Activated naive CD4-positive, alpha-beta T cell treated with anti-CD3 and anti-CD28 coated beads, Interleukin-2, amount 10 ng/mL, durations not matched to agents 7 days and 5 days (primary cell): ENCODE measurements at regions not wholly inside any gene's neighbourhood (a gene's known extent, or its start where the extent isn't known, plus 50 kb on each side); places are given as distances from the start of the nearest gene placed in this dataset.

Experiments
- CTCF ChIA-PET: fragments of 350-600 bp; sonication (Branson Sonifier 250); formaldehyde crosslinking; loops from one replicate; lab custom pipeline; 2021; ENCODE audit warnings: antibody characterized with exemption; lab: Charles Lee
- DNase-seq: peaks from one replicate; pipeline ENCODE4 v3.0.0-alpha.2; 2020
- H3K27ac Mint-ChIP-seq: one replicate; pipeline ENCODE4 v1.8.0; 2021; ENCODE audit warnings: mild to moderate bottlenecking, moderate library complexity, mixed read lengths
- H3K27me3 Mint-ChIP-seq: one replicate; pipeline ENCODE4 v1.8.0; 2021; ENCODE audit warnings: mild to moderate bottlenecking, mixed read lengths
- H3K36me3 Mint-ChIP-seq: one replicate; pipeline ENCODE4 v1.8.0; 2021; ENCODE audit warnings: mixed read lengths
- H3K4me1 Mint-ChIP-seq: one replicate; pipeline ENCODE4 v1.8.0; 2021; ENCODE audit warnings: mixed read lengths
- H3K4me3 Mint-ChIP-seq: one replicate; pipeline ENCODE4 v1.8.0; 2021; ENCODE audit warnings: mild to moderate bottlenecking, moderate library complexity, mixed read lengths
- H3K9me3 Mint-ChIP-seq: one replicate; pipeline ENCODE4 v1.8.0; 2021; ENCODE audit warnings: mixed read lengths

- DNase-seq, result no peak
- CTCF ChIA-PET, result interaction anchor here (0.7 kb wide), 1 partner anchor 442 kb away, joined by 3 read pairs; no protein-coding TSS in a partner anchor
- Mint-ChIP-seq H3K9me3 (no peaks in the 10 kb centered on the region), H3K27ac (no peak overlapping the region), H3K4me3 (no peak overlapping the region), H3K4me1 (peaks cover 2% of the 10 kb centered on the region), H3K27me3 (peaks cover 11% of the 10 kb centered on the region), H3K36me3 (no peaks in the 10 kb centered on the region)
These were observed 84.0 kb upstream of the NR4A3 start for GRCh38 chr9:99737649-99738048.

- Mint-ChIP-seq H3K27me3 (peaks cover 11% of the 10 kb centered on the region), H3K36me3 (no peaks in the 10 kb centered on the region), H3K9me3 (no peaks in the 10 kb centered on the region), H3K4me1 (no peaks in the 10 kb centered on the region), H3K4me3 (no peak overlapping the region), H3K27ac (no peak overlapping the region)
- no peak for DNase-seq
- CTCF ChIA-PET, result no interaction called here
These were observed 78.7 kb upstream of the NR4A3 start for GRCh38 chr9:99743006-99743405.

GRCh38 chr9:99743455-99743854 lies 78.2 kb upstream of the NR4A3 start:
- DNase-seq, result no peak
- Mint-ChIP-seq H3K4me1 (no peaks in the 10 kb centered on the region), H3K9me3 (no peaks in the 10 kb centered on the region), H3K4me3 (no peak overlapping the region), H3K36me3 (no peaks in the 10 kb centered on the region), H3K27me3 (peaks cover 11% of the 10 kb centered on the region), H3K27ac (no peak overlapping the region)
- CTCF ChIA-PET, result no interaction called here

- Mint-ChIP-seq H3K9me3 (no peaks in the 10 kb centered on the region), H3K36me3 (no peaks in the 10 kb centered on the region), H3K4me3 (no peak overlapping the region), H3K4me1 (no peaks in the 10 kb centered on the region), H3K27ac (no peak overlapping the region), H3K27me3 (peaks cover 11% of the 10 kb centered on the region)
- CTCF ChIA-PET, result no interaction called here
- DNase-seq, result no peak
These were observed 77.6 kb upstream of the NR4A3 start for GRCh38 chr9:99744132-99744531.

GRCh38 chr9:99745085-99745484 lies 76.6 kb upstream of the NR4A3 start:
- Mint-ChIP-seq H3K27me3 (peaks cover 11% of the 10 kb centered on the region), H3K4me3 (no peak overlapping the region), H3K36me3 (no peaks in the 10 kb centered on the region), H3K4me1 (no peaks in the 10 kb centered on the region), H3K9me3 (no peaks in the 10 kb centered on the region), H3K27ac (no peak overlapping the region)
- CTCF ChIA-PET, result no interaction called here
- no peak for DNase-seq

- no peak overlapping the region for H3K27ac Mint-ChIP-seq
- CTCF ChIA-PET, result no interaction called here
- H3K4me1 Mint-ChIP-seq, result no peaks in the 10 kb centered on the region
- no peaks in the 10 kb centered on the region for H3K9me3 Mint-ChIP-seq
- peaks cover 11% of the 10 kb centered on the region for H3K27me3 Mint-ChIP-seq
- H3K4me3 Mint-ChIP-seq, result no peak overlapping the region
- no peaks in the 10 kb centered on the region for H3K36me3 Mint-ChIP-seq
- no peak for DNase-seq
These were observed 75.3 kb upstream of the NR4A3 start for GRCh38 chr9:99746406-99746805.

GRCh38 chr9:99748266-99748665 lies 73.4 kb upstream of the NR4A3 start:
- Mint-ChIP-seq H3K36me3 (no peaks in the 10 kb centered on the region), H3K9me3 (no peaks in the 10 kb centered on the region), H3K27ac (no peak overlapping the region), H3K4me1 (no peaks in the 10 kb centered on the region), H3K4me3 (no peak overlapping the region), H3K27me3 (peaks cover 11% of the 10 kb centered on the region)
- DNase-seq, result no peak
- CTCF ChIA-PET, result no interaction called here

- peaks cover 14% of the 10 kb centered on the region for H3K27me3 Mint-ChIP-seq
- H3K4me1 Mint-ChIP-seq, result no peaks in the 10 kb centered on the region
- DNase-seq, result no peak
- no peak overlapping the region for H3K4me3 Mint-ChIP-seq
- no peak overlapping the region for H3K27ac Mint-ChIP-seq
- no peaks in the 10 kb centered on the region for H3K9me3 Mint-ChIP-seq
- H3K36me3 Mint-ChIP-seq, result no peaks in the 10 kb centered on the region
- CTCF ChIA-PET, result no interaction called here
These were observed 73.0 kb upstream of the NR4A3 start for GRCh38 chr9:99748676-99749075.

GRCh38 chr9:99749641-99750040 lies 72.0 kb upstream of the NR4A3 start:
- peaks cover 20% of the 10 kb centered on the region for H3K27me3 Mint-ChIP-seq
- H3K4me1 Mint-ChIP-seq, result no peaks in the 10 kb centered on the region
- H3K4me3 Mint-ChIP-seq, result no peak overlapping the region
- H3K9me3 Mint-ChIP-seq, result no peaks in the 10 kb centered on the region
- DNase-seq, result no peak
- H3K36me3 Mint-ChIP-seq, result no peaks in the 10 kb centered on the region
- no peak overlapping the region for H3K27ac Mint-ChIP-seq
- CTCF ChIA-PET, result no interaction called here

GRCh38 chr9:99750526-99750925 lies 71.2 kb upstream of the NR4A3 start:
- Mint-ChIP-seq H3K4me1 (no peaks in the 10 kb centered on the region), H3K27ac (no peak overlapping the region), H3K36me3 (no peaks in the 10 kb centered on the region), H3K4me3 (no peak overlapping the region), H3K27me3 (peaks cover 20% of the 10 kb centered on the region), H3K9me3 (no peaks in the 10 kb centered on the region)
- DNase-seq, result no peak
- CTCF ChIA-PET, result interaction anchor here (0.7 kb wide), 1 partner anchor 50 kb away, joined by 3 read pairs; no protein-coding TSS in a partner anchor

GRCh38 chr9:99752417-99753109 lies 69.1 kb upstream of the NR4A3 start:
- Mint-ChIP-seq H3K9me3 (no peaks in the 10 kb centered on the region), H3K4me3 (no peak overlapping the region)
- no peak for DNase-seq

GRCh38 chr9:99753436-99753835 lies 68.2 kb upstream of the NR4A3 start:
- no peaks in the 10 kb centered on the region for H3K4me1 Mint-ChIP-seq
- CTCF ChIA-PET, result no interaction called here
- no peak overlapping the region for H3K4me3 Mint-ChIP-seq
- no peaks in the 10 kb centered on the region for H3K36me3 Mint-ChIP-seq
- no peak overlapping the region for H3K27ac Mint-ChIP-seq
- no peak for DNase-seq
- H3K27me3 Mint-ChIP-seq, result peaks cover 18% of the 10 kb centered on the region
- H3K9me3 Mint-ChIP-seq, result no peaks in the 10 kb centered on the region

More at GRCh38 chr9:99752417-99753109, 69.1 kb upstream of the NR4A3 start:
- no peaks in the 10 kb centered on the region for H3K36me3 Mint-ChIP-seq
- H3K27ac Mint-ChIP-seq, result no peak overlapping the region
- H3K4me1 Mint-ChIP-seq, result no peaks in the 10 kb centered on the region
- H3K27me3 Mint-ChIP-seq, result peaks cover 18% of the 10 kb centered on the region
- CTCF ChIA-PET, result no interaction called here

- no peak for DNase-seq
- Mint-ChIP-seq H3K9me3 (no peaks in the 10 kb centered on the region), H3K4me1 (no peaks in the 10 kb centered on the region), H3K4me3 (no peak overlapping the region), H3K27ac (no peak overlapping the region), H3K27me3 (peaks cover 10% of the 10 kb centered on the region), H3K36me3 (no peaks in the 10 kb centered on the region)
- CTCF ChIA-PET, result interaction anchor here (1.1 kb wide), 1 partner anchor 186 kb away, joined by 4 read pairs; no protein-coding TSS in a partner anchor
These were observed 61.3 kb upstream of the NR4A3 start for GRCh38 chr9:99760421-99760820.

- Mint-ChIP-seq H3K4me1 (no peaks in the 10 kb centered on the region), H3K27ac (no peak overlapping the region), H3K9me3 (no peaks in the 10 kb centered on the region), H3K27me3 (peaks cover 13% of the 10 kb centered on the region), H3K4me3 (no peak overlapping the region), H3K36me3 (no peaks in the 10 kb centered on the region)
- no peak for DNase-seq
- CTCF ChIA-PET, result interaction anchor here (0.6 kb wide), 1 partner anchor 42 kb away, joined by 3 read pairs; no protein-coding TSS in a partner anchor
These were observed 59.2 kb upstream of the NR4A3 start for GRCh38 chr9:99762470-99762869.
